Panc1 (cell line): ENCODE measurements at regions not wholly inside any gene's neighbourhood (a gene's known extent, or its start where the extent isn't known, plus 50 kb on each side); places are given as distances from the start of the nearest gene placed in this dataset.

ENCODE experiments used
- POLR2AphosphoS5 ChIP-seq: IDR thresholded peaks from 2 replicates; pipeline ENCODE4 v1.6.1; 2012; ENCODE audit warnings: mild to moderate bottlenecking, low read depth, low read length, moderate library complexity
- TCF7L2 ChIP-seq: IDR thresholded peaks from 2 replicates; pipeline ENCODE4 v1.6.1; 2011; ENCODE audit warnings: mild to moderate bottlenecking, low read depth, low read length, inconsistent platforms
- TF ChIP-seq, protein P1 (sequence below): fragments of 450-650 bp; IDR thresholded peaks from 2 replicates; pipeline ENCODE4 v1.5.1; 2017; ENCODE audit warnings: mild to moderate bottlenecking
- TF ChIP-seq, protein P2 (sequence below), 2 experiments: IDR thresholded peaks; 2 replicates each; pipeline ENCODE4 v1.6.1; 2011 to 2012; ENCODE audit warnings: low read depth in 2 of 2, control low read depth in 1 of 2, low read length in 1 of 2, mild to moderate bottlenecking in 1 of 2, moderate library complexity in 1 of 2; ENCODE audit not compliant: insufficient read depth in 1 of 2

DNA sequence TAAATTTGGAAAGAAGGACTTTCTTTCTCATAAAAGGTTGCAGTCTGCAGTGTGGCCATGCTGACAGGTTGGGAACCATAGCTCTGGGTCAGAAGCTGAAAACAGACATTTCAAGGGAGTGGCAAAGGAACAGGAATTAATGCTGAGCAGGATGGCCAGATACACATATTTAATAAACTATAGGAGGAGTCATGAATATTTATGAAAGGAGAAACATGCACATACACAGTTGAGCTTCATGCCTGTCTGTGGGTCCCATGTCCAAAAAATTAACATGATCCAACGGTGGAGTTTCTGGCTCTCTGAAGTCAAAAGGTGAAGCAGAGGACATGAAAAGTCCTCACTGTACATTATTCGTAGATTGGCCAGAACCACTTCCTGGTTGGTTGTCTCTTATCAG lies 2556.0 kb downstream of the PCDH9 start:
- TF ChIP-seq POLR2AphosphoS5 (no peak), TCF7L2 (no peak)
- TF ChIP-seq, protein P1, sequence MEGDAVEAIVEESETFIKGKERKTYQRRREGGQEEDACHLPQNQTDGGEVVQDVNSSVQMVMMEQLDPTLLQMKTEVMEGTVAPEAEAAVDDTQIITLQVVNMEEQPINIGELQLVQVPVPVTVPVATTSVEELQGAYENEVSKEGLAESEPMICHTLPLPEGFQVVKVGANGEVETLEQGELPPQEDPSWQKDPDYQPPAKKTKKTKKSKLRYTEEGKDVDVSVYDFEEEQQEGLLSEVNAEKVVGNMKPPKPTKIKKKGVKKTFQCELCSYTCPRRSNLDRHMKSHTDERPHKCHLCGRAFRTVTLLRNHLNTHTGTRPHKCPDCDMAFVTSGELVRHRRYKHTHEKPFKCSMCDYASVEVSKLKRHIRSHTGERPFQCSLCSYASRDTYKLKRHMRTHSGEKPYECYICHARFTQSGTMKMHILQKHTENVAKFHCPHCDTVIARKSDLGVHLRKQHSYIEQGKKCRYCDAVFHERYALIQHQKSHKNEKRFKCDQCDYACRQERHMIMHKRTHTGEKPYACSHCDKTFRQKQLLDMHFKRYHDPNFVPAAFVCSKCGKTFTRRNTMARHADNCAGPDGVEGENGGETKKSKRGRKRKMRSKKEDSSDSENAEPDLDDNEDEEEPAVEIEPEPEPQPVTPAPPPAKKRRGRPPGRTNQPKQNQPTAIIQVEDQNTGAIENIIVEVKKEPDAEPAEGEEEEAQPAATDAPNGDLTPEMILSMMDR: no peak
- TF ChIP-seq, protein P2, sequence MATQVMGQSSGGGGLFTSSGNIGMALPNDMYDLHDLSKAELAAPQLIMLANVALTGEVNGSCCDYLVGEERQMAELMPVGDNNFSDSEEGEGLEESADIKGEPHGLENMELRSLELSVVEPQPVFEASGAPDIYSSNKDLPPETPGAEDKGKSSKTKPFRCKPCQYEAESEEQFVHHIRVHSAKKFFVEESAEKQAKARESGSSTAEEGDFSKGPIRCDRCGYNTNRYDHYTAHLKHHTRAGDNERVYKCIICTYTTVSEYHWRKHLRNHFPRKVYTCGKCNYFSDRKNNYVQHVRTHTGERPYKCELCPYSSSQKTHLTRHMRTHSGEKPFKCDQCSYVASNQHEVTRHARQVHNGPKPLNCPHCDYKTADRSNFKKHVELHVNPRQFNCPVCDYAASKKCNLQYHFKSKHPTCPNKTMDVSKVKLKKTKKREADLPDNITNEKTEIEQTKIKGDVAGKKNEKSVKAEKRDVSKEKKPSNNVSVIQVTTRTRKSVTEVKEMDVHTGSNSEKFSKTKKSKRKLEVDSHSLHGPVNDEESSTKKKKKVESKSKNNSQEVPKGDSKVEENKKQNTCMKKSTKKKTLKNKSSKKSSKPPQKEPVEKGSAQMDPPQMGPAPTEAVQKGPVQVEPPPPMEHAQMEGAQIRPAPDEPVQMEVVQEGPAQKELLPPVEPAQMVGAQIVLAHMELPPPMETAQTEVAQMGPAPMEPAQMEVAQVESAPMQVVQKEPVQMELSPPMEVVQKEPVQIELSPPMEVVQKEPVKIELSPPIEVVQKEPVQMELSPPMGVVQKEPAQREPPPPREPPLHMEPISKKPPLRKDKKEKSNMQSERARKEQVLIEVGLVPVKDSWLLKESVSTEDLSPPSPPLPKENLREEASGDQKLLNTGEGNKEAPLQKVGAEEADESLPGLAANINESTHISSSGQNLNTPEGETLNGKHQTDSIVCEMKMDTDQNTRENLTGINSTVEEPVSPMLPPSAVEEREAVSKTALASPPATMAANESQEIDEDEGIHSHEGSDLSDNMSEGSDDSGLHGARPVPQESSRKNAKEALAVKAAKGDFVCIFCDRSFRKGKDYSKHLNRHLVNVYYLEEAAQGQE (IDR thresholded peaks at IDR 0.05; ENCODE audit: insufficient read depth in 1 of 2, low read depth in 2 of 2, low read length in 1 of 2): no peak
